NT2/D1 (cell line): ENCODE measurements at regions not wholly inside any gene's neighbourhood (a gene's known extent, or its start where the extent isn't known, plus 50 kb on each side); places are given as distances from the start of the nearest gene placed in this dataset.

ENCODE experiments used
- DNase-seq: peaks from one replicate; pipeline ENCODE4 v3.0.0-alpha.2; 2011; ENCODE audit warnings: low read depth, low spot score
- H3K27me3 ChIP-seq: 2 replicates; pipeline ENCODE4 v1.6.0; 2011; ENCODE audit warnings: mild to moderate bottlenecking; ENCODE audit not compliant: insufficient read length, insufficient read depth
- H3K36me3 ChIP-seq: 2 replicates; pipeline ENCODE4 v1.6.1; 2011; ENCODE audit warnings: mild to moderate bottlenecking, low read length, mixed read lengths; ENCODE audit not compliant: insufficient read depth, insufficient read length
- H3K4me1 ChIP-seq: 2 replicates; pipeline ENCODE4 v1.5.1; 2011; ENCODE audit not compliant: insufficient read depth, insufficient read length
- H3K4me3 ChIP-seq: 2 replicates; pipeline ENCODE4 v1.5.1; 2011; ENCODE audit warnings: low read depth; ENCODE audit not compliant: insufficient read length
- H3K9ac ChIP-seq: 2 replicates; pipeline ENCODE4 v1.6.0; 2011; ENCODE audit warnings: low read depth; ENCODE audit not compliant: insufficient read length
- H3K9me3 ChIP-seq: 2 replicates; pipeline ENCODE4 v1.5.1; 2011; ENCODE audit warnings: mild to moderate bottlenecking, low read length; ENCODE audit not compliant: insufficient read depth
- SUZ12 ChIP-seq: IDR thresholded peaks from 2 replicates; pipeline ENCODE4 v1.6.1; 2011; ENCODE audit not compliant: insufficient read length, insufficient read depth; ENCODE audit errors: extremely low read depth
- YY1 ChIP-seq: IDR thresholded peaks from 2 replicates; pipeline ENCODE4 v1.6.1; 2011; ENCODE audit not compliant: insufficient read length, insufficient read depth
- ZNF274 ChIP-seq: IDR thresholded peaks from 2 replicates; pipeline ENCODE4 v1.6.1; 2011; ENCODE audit warnings: mild to moderate bottlenecking, low read depth, low read length

DNA sequence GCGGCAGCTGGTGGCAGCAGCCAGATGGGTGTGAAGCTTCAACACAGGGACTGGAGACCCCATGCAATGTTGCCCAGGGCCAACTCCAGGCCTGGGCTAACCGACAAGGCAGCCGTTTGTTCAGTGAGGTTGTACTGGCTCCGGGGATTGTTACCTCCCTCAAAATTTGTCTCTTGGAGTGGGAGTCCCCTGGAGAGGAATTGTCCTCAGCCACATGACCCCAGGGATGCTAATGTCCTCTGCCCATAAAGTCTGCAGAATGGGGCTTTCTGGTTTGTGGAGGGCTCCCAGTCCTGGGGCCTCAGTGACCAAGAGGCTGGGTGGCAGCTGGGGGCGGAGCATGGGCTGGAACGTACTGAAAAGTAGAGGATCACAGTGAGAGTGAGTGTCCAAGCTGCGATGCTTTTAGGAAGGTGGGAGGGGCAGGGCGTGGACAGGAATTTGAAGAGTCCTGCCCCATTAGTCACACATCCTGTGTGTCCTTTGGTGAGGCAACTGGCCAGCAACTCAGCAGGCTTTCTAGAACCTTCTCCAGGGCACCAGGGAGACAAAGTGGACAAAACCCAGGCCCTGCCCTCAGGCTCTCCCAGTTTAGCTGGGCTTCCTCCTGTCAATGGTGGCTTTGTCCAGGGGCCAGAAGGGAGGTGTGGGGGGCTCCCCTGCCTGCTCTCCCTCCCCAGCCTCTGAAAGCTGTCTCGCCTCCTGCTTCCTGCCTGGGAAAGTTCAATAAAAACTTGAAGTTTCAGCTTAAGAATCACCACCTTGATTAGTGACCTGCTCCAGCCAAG lies 114.0 kb downstream of the NSG2 start:
- no peak overlapping the region for H3K9ac ChIP-seq
- peaks cover 6% of the 10 kb centered on the region; the same call in 1 of the 2 replicates for H3K9me3 ChIP-seq
- no peaks in the 10 kb centered on the region for H3K27me3 ChIP-seq
- no peaks in the 10 kb centered on the region for H3K36me3 ChIP-seq
- no peaks in the 10 kb centered on the region for H3K4me1 ChIP-seq
- TF ChIP-seq ZNF274 (no peak), SUZ12 (no peak), YY1 (no peak)
- no peak for DNase-seq
- H3K4me3 ChIP-seq, result no peak overlapping the region

DNA sequence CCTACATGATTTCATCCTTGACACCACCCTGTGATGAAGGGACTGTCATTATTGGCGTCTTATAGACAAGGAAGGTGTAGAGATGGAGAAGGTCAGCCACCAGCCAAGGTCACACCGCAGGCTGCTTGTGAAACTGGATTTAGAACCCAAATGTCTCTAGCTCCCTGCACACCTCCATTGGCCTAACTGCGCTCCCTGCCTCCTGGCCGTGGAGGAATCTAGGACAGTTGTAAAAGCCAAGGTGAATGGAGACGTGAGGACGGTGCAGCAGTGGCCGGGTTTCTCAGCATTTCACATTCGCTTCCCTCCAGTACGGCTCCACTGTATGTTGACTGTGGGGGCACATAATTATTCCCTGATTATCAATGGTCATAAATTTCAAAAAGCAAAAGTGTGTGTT lies 119.9 kb downstream of the NSG2 start:
- TF ChIP-seq SUZ12 (no peak), ZNF274 (no peak), YY1 (no peak)
- no peak for DNase-seq
- no peaks in the 10 kb centered on the region for H3K27me3 ChIP-seq
- H3K9me3 ChIP-seq, result 0 out of 2 replicates have a peak, but pooled peaks cover 5% of the 10 kb centered on the region
- H3K4me3 ChIP-seq, result no peak overlapping the region
- H3K9ac ChIP-seq, result no peak overlapping the region
- peaks cover 7% of the 10 kb centered on the region for H3K4me1 ChIP-seq
- no peaks in the 10 kb centered on the region for H3K36me3 ChIP-seq

DNA sequence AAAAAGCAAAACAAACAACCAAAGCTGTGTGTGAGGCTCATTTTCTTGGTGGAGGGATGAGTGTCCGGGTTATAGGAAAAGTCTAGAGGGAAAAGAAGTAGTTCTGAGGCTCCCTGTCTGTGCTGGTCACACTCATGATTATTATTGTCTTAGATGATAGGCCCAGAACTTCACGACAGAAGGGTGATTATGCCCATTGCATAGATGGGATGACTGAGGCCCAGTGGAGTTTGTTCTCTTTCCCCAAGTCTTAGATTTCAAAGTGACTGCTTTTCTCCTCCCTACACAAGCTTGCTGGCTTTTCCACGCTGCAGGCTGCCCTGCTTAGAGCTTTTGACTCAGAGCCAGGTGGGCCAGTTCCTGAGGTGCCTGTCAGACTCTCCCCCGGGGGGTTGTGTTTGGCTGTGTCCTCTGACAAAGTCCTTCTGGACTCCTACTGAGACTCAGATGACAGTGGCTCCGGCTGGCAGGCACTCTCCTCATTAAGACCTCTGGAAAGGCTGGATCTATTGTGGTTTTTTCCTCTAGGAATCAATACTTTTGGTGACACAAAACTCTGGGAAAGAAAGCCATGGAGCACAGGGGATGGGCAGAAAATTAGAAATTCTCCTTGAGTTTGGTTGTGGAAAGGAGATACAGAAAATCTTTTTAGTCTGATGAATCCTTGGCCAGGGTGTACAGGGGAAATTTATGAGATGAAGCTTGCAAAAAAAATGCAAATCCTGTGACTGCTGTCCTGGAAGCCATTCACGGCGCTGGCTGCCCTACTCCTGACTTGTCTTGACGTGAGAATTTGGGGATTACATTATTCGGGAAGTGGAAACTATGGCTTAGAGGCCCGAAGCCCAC lies 120.9 kb downstream of the NSG2 start:
- Histone ChIP-seq H3K4me3 (no peak overlapping the region), H3K36me3 (no peaks in the 10 kb centered on the region), H3K9me3 (0 out of 2 replicates have a peak, but pooled peaks cover 5% of the 10 kb centered on the region), H3K27me3 (no peaks in the 10 kb centered on the region), H3K4me1 (peaks cover 7% of the 10 kb centered on the region), H3K9ac (no peak overlapping the region)
- DNase-seq, result no peak
- TF ChIP-seq YY1 (no peak), ZNF274 (no peak), SUZ12 (no peak)

DNA sequence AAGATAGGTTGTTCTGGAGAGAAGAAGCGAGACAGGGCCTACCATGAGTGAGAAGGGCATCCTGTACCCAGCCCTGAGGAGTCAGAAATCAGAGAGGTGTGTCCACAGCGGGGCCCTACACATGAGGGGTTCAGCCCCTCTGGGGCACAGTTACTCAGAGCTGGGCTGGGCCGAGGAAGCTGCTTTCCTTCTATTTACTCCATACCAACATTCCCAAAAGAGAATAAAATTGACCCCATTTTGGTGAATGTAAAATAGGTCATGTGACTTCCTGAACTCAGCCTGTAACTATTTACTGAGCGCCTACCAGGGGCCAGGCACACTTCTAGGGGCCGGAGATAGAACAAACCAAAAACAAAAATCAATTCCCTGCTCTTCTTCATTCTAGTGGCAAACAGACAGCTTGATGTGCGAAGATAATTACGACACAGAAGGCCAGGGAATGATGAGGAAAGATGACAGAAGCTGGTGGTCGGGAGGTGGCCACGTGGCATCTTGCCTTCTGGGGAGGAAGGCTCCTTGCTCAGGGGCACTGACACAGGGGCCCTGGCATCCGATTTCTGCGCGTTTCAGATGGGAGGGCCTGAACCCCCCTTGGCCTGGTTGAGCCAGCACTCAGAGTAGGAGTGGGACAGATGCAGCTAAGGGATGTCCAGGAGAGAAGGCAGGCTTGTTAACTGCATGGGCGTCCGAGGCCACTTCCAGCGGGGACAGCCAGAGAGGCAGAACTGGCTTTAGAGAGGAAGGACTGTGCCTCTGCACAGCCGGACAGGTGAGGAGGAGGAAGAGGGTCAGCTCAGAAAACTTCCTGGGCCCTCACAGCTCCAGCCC lies 121.8 kb downstream of the NSG2 start:
- Histone ChIP-seq H3K9ac (peak overlapping the region; percentile 42), H3K4me3 (no peak overlapping the region), H3K4me1 (peaks cover 7% of the 10 kb centered on the region), H3K27me3 (no peaks in the 10 kb centered on the region), H3K9me3 (0 out of 2 replicates have a peak, but pooled peaks cover 5% of the 10 kb centered on the region), H3K36me3 (no peaks in the 10 kb centered on the region)
- no peak for DNase-seq
- no peak for TF ChIP-seq SUZ12
- TF ChIP-seq ZNF274, result no peak
- no peak for TF ChIP-seq YY1

DNA sequence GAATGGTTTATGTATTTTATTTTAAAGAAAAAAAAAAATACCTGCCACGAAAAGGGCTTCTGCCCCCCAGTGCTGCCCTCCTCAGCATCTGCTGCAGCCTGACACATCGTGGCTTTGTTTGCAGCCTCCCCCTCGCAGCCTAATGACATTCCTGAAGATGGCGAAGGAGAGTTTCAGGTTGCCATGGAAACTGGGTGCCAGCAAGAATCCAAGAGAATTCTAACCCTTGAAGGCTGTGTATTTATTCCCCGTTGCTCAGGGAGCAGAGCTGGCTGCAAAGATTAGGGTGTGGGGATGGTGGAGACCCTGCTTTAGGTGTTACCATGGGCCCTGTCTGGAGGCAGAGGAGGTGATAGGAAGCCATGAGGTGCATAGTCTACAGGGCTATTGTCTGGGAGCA lies 126.6 kb downstream of the NSG2 start:
- Histone ChIP-seq H3K36me3 (no peaks in the 10 kb centered on the region), H3K9me3 (0 out of 2 replicates have a peak, but pooled peaks cover 5% of the 10 kb centered on the region), H3K9ac (no peak overlapping the region), H3K27me3 (no peaks in the 10 kb centered on the region), H3K4me1 (peaks cover 5% of the 10 kb centered on the region), H3K4me3 (no peak overlapping the region)
- TF ChIP-seq SUZ12 (no peak), ZNF274 (no peak), YY1 (no peak)
- peak; percentile 42 for DNase-seq

DNA sequence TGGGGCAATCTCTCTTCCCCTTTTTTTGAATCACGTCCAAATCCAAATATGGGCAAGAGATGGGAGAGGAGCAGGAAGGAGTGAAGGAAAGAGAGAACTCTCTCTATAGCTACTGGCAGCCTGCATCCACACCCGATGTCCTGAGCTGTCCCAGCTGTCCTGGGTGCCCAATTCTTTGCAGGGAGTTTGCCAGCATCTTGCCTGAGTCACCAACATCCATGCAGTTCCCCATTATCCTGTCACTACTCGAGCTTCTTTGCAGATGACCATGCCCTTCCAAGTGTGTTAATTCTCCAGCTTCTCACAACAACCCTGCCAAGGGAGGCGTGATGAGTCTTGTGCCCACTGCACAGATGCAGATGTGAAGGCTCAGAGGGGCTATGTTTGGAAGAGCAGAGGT lies 127.1 kb downstream of the NSG2 start:
- Histone ChIP-seq H3K27me3 (no peaks in the 10 kb centered on the region), H3K9ac (no peak overlapping the region), H3K4me1 (peaks cover 2% of the 10 kb centered on the region), H3K4me3 (no peak overlapping the region), H3K36me3 (no peaks in the 10 kb centered on the region), H3K9me3 (0 out of 2 replicates have a peak, but pooled peaks cover 5% of the 10 kb centered on the region)
- no peak for DNase-seq
- no peak for TF ChIP-seq YY1
- TF ChIP-seq SUZ12, result no peak
- TF ChIP-seq ZNF274, result no peak
